ENCODE measurements at regions not wholly inside any gene's neighbourhood (a gene's known extent, or its start where the extent isn't known, plus 50 kb on each side); places are given as distances from the start of the nearest gene placed in this dataset.

DNA sequence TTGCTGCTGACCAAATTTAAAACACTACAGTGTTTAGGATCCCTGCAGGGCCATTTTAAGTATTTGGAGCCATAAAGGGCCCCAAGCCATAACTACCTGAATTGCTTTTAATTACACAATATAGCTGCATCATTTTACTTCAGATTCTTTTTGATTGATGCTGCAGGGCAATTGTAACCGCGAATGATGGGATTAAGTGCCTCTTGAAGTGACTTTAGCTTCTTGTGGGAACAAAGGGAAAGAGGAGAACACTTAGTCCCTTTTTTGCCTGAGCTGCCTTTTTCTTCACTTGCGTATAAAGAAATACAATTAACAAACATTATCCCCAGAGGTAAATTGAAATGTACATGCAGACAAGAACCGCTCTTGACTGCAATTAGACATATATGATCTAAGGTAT is 228.5 kb downstream of the ZIC5 start:
- no peak overlapping the region for H3K4me2 ChIP-seq (ENCODE audit: insufficient read depth, low read length)
- H3K9ac ChIP-seq (ENCODE audit: low read depth, low read length) = no peak overlapping the region
- no peaks in the 10 kb centered on the region for H3K9me3 ChIP-seq (ENCODE audit: insufficient read depth, low read length, severe bottlenecking)
- no peak overlapping the region for H2AFZ ChIP-seq (ENCODE audit: low read depth, low read length)
- no peaks in the 10 kb centered on the region for H3K4me1 ChIP-seq (ENCODE audit: insufficient read depth, low read length)
- no peak overlapping the region for H3K27ac ChIP-seq (ENCODE audit: low read length)
- TF ChIP-seq, protein P1, sequence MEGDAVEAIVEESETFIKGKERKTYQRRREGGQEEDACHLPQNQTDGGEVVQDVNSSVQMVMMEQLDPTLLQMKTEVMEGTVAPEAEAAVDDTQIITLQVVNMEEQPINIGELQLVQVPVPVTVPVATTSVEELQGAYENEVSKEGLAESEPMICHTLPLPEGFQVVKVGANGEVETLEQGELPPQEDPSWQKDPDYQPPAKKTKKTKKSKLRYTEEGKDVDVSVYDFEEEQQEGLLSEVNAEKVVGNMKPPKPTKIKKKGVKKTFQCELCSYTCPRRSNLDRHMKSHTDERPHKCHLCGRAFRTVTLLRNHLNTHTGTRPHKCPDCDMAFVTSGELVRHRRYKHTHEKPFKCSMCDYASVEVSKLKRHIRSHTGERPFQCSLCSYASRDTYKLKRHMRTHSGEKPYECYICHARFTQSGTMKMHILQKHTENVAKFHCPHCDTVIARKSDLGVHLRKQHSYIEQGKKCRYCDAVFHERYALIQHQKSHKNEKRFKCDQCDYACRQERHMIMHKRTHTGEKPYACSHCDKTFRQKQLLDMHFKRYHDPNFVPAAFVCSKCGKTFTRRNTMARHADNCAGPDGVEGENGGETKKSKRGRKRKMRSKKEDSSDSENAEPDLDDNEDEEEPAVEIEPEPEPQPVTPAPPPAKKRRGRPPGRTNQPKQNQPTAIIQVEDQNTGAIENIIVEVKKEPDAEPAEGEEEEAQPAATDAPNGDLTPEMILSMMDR (IDR thresholded peaks at IDR 0.05; ENCODE audit: borderline replicate concordance, extremely low read depth, low read length, poor library complexity, severe bottlenecking) = no peak
- no peak for TF ChIP-seq EZH2 (IDR thresholded peaks at IDR 0.05; ENCODE audit: borderline replicate concordance, low read depth, low read length, severe bottlenecking)
- DNase-seq (no peak), ATAC-seq (ENCODE audit: insufficient read depth, low read depth) (no peak)
- no peak overlapping the region for H3K4me3 ChIP-seq (ENCODE audit: low read depth in 1 of 2, low read length in 2 of 2)
- H3K27me3 ChIP-seq (ENCODE audit: insufficient read depth, low read length, poor library complexity) = no peaks in the 10 kb centered on the region
- H3K36me3 ChIP-seq (ENCODE audit: insufficient read depth, low read length) = no peaks in the 10 kb centered on the region
- H3K79me2 ChIP-seq (ENCODE audit: insufficient read depth, low read length) = no peaks in the 10 kb centered on the region
- no peaks in the 10 kb centered on the region for H4K20me1 ChIP-seq (ENCODE audit: insufficient read depth, low read length)

DNA sequence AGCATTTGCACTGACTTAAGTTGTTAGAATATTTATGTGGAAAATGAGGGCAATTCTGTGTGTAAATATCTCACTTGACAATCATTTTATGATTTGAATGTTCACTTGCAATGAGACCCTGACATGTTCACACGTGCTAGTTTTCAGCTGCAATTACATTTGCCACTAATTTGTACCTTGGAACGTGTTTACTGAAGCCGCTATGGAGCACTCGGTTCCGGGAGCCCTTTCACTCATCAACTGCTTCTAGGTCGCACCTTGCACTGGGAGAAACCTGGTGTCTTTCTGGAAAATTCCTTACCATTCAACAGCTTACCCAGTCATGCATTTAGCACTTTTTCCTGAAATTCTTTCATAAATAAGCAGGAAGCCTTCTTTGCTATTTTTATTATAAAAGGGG is 229.6 kb downstream of the ZIC5 start:
- Histone ChIP-seq H3K4me2 (ENCODE audit: insufficient read depth, low read length) (no peak overlapping the region), H3K9me3 (ENCODE audit: insufficient read depth, low read length, severe bottlenecking) (no peaks in the 10 kb centered on the region), H3K4me3 (ENCODE audit: low read depth in 1 of 2, low read length in 2 of 2) (no peak overlapping the region), H3K4me1 (ENCODE audit: insufficient read depth, low read length) (no peaks in the 10 kb centered on the region), H3K27ac (ENCODE audit: low read length) (no peak overlapping the region), H3K36me3 (ENCODE audit: insufficient read depth, low read length) (no peaks in the 10 kb centered on the region), H2AFZ (ENCODE audit: low read depth, low read length) (no peak overlapping the region), H3K9ac (ENCODE audit: low read depth, low read length) (no peak overlapping the region), H4K20me1 (ENCODE audit: insufficient read depth, low read length) (no peaks in the 10 kb centered on the region), H3K27me3 (ENCODE audit: insufficient read depth, low read length, poor library complexity) (no peaks in the 10 kb centered on the region), H3K79me2 (ENCODE audit: insufficient read depth, low read length) (no peaks in the 10 kb centered on the region)
- DNase-seq (no peak), ATAC-seq (ENCODE audit: insufficient read depth, low read depth) (no peak)
- TF ChIP-seq, protein P1 (IDR thresholded peaks at IDR 0.05; ENCODE audit: borderline replicate concordance, extremely low read depth, low read length, poor library complexity, severe bottlenecking) = no peak
- TF ChIP-seq EZH2 (IDR thresholded peaks at IDR 0.05; ENCODE audit: borderline replicate concordance, low read depth, low read length, severe bottlenecking) = no peak

DNA sequence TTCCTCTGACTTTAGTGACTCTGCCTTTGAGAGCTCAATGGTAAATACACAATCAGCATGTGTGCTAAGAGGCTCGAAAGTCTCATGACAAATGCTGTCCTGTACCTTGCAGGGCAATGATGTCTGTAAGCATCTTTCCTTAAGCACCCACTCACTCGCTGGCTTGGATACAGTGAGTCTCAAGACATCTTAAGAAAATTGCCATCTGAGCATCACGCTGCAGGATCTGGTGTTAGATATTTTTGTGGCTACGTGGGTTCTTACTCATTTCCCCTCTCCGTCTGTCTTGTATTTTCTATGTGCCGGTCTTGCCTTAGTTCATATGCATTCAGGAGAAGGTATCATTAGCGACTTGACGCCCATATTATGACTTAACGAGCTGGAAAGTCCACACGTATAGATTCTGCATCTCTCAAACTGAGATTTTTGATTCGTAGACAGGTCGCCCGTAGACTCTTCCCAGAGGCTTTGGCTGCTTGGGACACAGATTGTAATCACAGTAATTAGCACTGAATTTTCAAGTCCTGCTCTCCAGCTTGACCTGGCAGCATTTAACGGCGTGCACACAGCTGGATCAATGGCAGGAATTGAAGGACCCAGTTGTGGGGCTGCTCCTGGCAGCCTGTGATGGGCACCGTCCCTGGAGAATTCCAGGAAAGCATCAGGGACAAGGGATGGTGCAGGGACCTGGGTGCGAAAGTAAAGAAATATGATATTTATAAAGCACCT is 231.2 kb downstream of the ZIC5 start:
- DNase-seq = no peak

More for the DNA sequence above, 231.2 kb downstream of the ZIC5 start:
- no peak; the same call in 2 of the 3 replicates for ATAC-seq (ENCODE audit: insufficient read depth, low read depth)
- H3K27me3 ChIP-seq (ENCODE audit: insufficient read depth, low read length, poor library complexity) = no peaks in the 10 kb centered on the region
- H3K4me2 ChIP-seq (ENCODE audit: insufficient read depth, low read length) = no peak overlapping the region
- H3K4me3 ChIP-seq (ENCODE audit: low read depth in 1 of 2, low read length in 2 of 2) = no peak overlapping the region
- H4K20me1 ChIP-seq (ENCODE audit: insufficient read depth, low read length) = no peaks in the 10 kb centered on the region
- TF ChIP-seq EZH2 (IDR thresholded peaks at IDR 0.05; ENCODE audit: borderline replicate concordance, low read depth, low read length, severe bottlenecking) = no peak
- TF ChIP-seq, protein P1 (IDR thresholded peaks at IDR 0.05; ENCODE audit: borderline replicate concordance, extremely low read depth, low read length, poor library complexity, severe bottlenecking) = no peak
- no peaks in the 10 kb centered on the region for H3K4me1 ChIP-seq (ENCODE audit: insufficient read depth, low read length)
- no peaks in the 10 kb centered on the region for H3K9me3 ChIP-seq (ENCODE audit: insufficient read depth, low read length, severe bottlenecking)
- H3K36me3 ChIP-seq (ENCODE audit: insufficient read depth, low read length) = no peaks in the 10 kb centered on the region
- no peaks in the 10 kb centered on the region for H3K79me2 ChIP-seq (ENCODE audit: insufficient read depth, low read length)
- H3K27ac ChIP-seq (ENCODE audit: low read length) = no peak overlapping the region
- H2AFZ ChIP-seq (ENCODE audit: low read depth, low read length) = no peak overlapping the region
- no peak overlapping the region for H3K9ac ChIP-seq (ENCODE audit: low read depth, low read length)
